GM12873 (cell line): ENCODE measurements at regions not wholly inside any gene's neighbourhood (a gene's known extent, or its start where the extent isn't known, plus 50 kb on each side); places are given as distances from the start of the nearest gene placed in this dataset.

Experiments used
- TF ChIP-seq, protein P1 (sequence below): IDR thresholded peaks from 2 replicates; pipeline ENCODE4 v1.5.1; 2012; ENCODE audit warnings: low read depth, mild to moderate bottlenecking, moderate library complexity, low read length, control low read depth; ENCODE audit not compliant: insufficient read depth; ENCODE audit errors: missing control alignments

DNA sequence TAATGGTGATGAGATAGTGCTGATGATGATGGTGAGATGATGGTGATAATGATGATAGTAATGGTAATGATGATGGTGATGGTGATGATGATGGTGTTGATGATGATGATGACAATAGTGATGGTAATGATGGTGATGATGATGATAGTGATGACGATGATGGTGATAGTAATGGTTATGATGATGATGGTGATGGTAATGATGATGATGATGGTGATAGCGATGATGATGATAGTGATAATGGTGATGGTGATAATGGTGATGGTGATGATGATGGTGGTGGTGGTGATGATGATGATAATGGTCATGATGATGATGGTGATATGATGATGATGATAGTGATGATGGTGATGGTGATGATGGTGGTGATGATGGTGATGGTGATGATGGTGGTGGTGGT lies 384.6 kb downstream of the MATN1 start:
- TF ChIP-seq, protein P1, sequence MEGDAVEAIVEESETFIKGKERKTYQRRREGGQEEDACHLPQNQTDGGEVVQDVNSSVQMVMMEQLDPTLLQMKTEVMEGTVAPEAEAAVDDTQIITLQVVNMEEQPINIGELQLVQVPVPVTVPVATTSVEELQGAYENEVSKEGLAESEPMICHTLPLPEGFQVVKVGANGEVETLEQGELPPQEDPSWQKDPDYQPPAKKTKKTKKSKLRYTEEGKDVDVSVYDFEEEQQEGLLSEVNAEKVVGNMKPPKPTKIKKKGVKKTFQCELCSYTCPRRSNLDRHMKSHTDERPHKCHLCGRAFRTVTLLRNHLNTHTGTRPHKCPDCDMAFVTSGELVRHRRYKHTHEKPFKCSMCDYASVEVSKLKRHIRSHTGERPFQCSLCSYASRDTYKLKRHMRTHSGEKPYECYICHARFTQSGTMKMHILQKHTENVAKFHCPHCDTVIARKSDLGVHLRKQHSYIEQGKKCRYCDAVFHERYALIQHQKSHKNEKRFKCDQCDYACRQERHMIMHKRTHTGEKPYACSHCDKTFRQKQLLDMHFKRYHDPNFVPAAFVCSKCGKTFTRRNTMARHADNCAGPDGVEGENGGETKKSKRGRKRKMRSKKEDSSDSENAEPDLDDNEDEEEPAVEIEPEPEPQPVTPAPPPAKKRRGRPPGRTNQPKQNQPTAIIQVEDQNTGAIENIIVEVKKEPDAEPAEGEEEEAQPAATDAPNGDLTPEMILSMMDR = no peak

DNA sequence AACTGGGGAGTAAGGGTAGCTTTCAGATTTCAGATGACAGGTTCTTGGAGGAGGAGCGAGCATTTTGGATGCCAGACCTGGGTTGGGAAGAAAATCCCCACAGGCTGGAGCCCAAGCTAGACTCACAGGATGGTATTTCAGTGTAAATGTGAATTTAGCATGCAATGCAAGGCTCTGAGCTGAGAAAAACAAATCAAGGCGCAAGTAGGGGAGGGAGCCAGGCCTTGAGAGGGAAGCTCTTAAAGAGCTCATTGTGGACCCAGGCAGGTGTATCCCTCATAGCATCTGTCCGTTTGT lies 386.1 kb downstream of the MATN1 start:
- TF ChIP-seq, protein P1 = no peak

DNA sequence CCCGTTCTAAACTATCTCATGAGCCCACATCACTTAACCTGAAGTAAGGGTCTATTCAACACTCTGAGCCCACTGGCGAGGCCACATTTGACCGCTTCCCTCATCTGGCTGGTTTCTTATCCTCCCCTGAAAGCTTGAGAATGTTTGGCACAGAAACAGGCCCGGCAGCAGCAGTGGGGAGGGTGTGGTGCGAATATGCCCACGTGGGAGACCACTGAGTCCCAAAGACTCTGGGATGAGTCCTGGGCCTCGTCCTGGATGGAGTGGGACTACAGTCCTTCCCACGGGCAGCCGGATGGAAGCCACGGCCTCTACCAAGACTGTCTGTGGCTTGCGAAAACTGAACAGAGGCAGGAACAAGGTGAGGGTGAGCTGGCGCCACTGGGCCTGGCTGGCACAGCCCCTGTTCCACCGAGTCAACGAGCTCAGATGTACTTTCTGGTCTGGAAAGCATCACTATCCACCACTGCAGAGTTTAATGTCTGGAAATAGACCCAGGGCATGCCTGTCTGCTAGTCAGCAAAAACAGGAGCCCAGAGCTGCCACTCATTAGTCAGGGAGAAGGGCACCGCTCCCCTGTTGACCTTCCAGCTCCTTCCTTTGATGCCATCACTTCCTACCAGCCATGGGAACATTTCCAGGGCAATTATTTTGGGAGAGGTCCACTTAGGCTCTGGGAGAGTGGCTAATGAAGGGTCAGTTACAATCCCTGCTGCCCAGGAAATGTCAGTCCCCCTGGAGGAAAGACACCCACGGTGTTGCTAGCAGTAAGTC lies 386.6 kb downstream of the MATN1 start:
- TF ChIP-seq, protein P1 = no peak

DNA sequence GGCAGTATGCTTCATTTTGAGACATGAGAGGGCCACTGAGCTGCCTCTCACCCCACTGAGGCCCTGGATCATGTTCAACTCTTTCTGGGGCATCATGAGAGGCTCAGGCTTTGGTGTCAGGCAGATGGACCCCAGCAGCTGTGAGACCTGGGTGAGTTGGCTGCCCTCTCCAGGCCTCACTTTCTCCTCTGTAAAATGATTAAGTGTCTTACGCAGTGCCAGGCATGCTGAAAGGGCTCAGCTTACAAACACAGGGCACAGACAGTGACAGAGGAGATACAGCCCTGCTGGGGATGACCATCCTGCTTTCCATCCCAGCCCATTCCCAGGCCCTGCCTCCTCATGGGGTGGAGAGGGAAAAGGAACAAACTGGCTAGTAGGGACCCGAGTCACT lies 387.4 kb downstream of the MATN1 start:
- TF ChIP-seq, protein P1 = no peak

DNA sequence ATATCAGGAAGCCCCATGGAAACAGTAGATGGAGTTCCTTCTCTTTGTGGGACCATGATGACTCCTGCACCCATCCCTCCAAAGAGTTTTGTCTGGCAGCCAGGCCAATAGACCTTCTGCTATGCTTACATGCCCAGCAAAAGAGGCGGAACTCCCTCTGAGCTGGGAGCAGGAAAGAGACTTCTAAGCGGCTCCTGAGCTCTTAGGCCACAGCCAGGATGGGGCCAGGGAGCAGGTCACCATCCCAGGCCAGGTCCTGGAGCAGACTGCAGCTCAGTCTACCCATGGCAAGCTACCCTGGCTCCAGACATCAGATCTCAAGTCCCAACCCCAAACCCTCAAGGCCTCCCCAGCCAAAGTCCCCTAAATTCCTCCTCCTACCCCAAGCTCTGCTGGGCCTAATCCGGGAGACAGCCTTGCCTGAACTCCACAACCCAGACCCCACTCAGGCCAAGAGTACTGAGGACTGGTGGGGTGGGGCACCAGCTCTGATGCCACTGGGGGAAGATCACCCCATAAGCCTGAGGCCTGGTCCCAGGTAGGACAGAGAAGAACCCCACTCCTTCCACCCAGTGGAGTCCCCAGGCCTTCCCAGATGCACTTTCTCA lies 387.9 kb downstream of the MATN1 start:
- TF ChIP-seq, protein P1 = no peak

DNA sequence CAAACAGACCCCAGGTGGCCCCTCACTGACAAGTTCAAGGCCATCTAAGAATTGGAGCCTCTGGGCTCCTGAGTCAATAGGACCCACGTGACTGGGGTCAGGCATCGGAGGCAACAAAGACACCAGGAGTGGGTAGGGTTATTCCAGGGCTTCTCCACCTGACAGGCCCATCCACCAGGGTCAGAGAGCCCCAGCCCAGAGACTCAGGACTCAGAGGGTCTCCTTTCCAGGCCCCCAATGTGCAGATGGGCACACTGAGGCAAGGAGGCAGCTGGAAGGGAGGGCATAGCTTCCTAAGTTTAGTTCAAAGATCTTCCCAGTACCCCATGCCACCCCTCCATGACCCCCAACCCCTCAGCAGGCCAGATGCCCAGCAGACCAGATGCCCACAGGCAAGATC lies 388.6 kb downstream of the MATN1 start:
- TF ChIP-seq, protein P1 = no peak

DNA sequence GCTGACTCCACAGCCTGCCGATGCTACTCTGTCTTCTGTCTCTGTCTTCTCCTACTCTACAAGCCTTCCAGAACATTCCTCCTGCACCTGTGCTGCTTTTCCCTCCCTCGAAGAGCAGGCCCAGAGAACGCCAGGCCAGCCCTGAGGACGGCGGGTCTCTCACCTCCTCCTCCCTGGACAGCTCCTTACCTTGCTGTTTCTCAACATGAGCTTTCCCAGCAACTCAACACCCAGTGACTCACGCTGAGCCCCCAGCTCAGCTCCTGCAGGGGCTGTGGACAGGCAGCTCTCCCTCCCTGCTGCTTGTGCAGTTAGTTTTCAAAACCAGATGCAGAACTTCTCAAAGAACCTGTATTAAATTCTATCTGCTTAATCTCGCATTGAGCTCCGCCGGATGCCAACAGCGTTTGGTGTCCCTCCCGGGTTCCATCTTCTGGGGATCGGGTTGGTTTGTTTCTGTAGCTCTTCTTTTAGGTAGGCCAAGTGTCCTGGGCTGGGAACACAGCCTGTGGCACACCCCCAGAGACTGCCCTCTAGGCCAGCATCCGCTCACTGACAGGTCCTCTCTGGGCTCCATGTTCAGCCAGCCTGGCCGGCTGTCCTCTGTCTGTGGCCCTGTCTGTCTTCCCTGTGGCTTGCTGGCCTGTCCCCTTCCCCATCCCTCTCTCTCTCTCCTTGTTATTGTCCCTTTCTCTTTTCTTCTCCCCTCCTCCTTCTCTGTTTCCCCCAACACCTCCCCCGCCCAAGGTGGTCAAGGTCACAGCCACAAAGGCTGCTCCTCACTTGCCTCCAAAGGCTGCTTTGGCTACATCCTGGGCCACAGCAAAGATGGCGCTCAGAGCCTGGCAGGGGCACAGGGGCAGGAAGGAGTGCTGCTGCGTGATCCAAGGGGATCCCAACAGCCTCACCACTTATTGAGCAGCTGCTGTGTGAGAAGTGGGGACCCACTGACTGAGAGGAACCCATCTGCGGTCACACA lies 391.0 kb downstream of the MATN1 start:
- TF ChIP-seq, protein P1 = no peak
